EH (cell line): ENCODE measurements at regions not wholly inside any gene's neighbourhood (a gene's known extent, or its start where the extent isn't known, plus 50 kb on each side); places are given as distances from the start of the nearest gene placed in this dataset.
"Not testable (repeated sequence)": the region's sequence is repeated elsewhere in the genome, so short reads cannot be mapped to it uniquely, and the experiment has no call there.

ENCODE experiments used
- DNase-seq: peaks from one replicate; pipeline ENCODE4 v3.0.0-alpha.2; 2015; ENCODE audit warnings: low read depth

DNA sequence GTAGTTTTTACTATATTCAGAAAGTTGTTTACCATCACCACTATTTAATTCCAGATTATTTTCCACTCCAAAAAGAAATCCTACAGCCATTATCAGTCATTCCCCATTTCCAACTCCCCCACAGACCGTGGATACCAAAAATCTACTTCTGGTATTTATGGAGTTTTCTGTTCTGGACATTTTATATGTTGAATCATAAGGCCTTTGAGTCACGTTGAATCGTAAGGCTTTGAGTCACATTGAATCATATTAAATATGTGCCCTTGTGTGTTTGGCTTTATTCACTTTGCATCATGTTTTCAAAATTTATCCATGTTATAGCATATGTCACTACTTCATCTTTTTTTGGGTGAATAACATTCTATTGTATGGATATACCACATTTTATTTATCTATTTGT, 454.1 kb upstream of the NUDT12 start:
- peak; percentile 80 for DNase-seq

DNA sequence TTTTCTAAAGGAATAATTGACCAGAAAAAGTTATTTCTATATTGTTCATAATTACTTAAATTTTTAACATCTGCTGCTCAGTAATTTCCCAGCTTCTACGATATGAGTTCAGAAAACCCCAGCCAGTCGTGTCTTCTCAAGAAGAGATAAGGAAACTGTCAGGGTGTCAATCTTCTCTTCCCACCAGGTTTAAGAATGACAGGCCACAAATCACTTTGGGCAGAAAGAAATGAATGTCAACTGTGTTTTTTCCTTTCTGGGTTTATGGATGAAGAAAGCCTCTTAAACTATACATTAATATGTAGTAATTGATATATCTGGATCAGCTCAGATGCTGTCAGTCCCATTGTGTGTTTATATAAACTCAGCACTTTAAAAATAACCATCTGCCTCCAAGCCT, 453.2 kb upstream of the NUDT12 start:
- DNase-seq: no peak

DNA sequence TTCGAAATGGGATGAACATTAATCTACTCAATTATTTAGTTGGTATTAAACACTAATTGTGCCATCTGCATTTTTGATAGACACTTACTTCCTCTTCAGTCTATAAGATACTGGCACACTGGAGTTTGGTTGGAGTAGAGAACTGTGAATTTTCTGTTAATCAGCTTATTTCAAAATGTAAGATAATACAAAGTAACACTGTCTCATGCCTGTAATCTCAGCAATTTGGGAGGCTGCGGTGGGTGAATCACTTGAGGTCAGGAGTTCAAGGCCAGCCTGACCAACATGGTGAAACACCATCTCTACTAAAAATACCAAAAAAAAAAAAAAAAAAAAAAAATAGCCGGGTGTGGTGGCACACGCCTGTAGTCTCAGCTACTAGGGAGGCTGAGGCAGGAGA, 440.2 kb upstream of the NUDT12 start:
- not testable (repeated sequence) for DNase-seq

DNA sequence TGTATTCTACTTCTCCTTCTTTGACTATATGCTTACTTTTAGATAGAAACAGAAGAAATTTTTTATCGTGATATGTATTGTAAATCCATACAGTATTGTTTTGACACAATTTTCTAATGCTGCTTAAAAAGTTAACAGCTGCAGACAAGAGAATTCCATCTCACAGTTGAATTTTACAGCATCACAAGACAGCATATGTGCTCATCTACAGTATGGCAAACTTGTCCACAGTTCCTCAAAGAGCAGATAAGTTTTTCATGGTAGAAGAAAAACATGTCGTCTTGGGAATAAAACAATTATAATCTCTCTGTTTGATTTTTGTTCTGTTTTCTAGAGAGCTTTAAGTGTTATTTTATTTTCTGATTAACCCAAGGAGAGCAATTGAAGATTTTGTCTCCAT, 438.5 kb upstream of the NUDT12 start:
- DNase-seq: no peak

DNA sequence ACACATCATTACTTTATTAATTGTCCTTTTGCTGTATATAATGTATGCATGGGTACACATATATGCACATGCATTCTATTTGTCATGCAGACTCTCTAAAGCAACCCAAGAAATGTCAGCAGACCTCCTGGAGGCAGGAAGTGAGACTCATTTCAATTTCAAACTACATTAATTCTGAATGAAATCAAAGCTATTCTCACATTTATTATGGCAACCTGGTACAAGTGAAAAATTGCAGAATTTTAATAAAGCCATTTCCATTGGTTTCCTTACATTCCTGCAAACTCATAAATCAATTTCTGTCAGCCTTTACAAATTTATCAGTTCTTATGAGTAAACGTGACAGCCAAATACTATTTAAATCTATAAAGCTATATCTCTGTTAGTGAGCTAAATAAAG, 430.4 kb upstream of the NUDT12 start:
- DNase-seq: no peak

DNA sequence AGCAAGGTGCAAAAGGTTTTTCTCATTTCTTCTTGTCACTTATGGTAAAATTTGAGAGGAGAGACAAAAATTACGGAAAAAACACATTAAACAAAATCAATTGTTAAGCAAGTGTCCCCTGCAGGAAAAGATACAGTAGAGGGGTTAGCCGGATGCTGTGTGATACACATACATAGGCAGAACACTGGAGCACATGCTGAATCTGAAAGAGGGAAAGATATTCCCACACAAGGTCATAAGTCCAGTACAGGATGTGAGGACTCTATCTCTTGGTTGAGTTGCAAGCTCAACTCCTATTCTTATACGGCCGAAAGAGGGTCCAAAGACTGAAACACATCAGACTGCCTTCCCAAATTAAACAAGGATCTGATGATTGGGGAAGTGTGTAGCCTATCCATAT, 427.5 kb upstream of the NUDT12 start:
- DNase-seq: no peak

DNA sequence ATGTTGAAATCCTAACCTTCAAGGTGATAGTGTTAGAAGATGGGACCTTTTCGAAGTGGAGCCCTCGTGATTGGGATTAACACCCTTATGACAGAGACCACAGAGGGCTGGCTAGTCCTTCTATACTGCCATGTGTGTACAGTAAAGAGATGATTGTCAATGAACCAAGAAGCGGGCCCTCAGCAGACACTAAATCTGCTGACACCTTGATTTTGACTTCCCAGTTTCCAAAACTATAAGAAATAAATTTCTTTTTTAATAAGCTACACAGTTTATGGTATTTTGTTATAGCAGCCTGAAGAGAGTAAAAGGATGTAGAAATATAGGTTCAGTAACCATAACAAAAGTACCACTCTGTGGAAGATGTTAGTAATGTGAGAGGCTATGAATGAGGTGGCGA, 419.0 kb upstream of the NUDT12 start:
- no peak for DNase-seq

DNA sequence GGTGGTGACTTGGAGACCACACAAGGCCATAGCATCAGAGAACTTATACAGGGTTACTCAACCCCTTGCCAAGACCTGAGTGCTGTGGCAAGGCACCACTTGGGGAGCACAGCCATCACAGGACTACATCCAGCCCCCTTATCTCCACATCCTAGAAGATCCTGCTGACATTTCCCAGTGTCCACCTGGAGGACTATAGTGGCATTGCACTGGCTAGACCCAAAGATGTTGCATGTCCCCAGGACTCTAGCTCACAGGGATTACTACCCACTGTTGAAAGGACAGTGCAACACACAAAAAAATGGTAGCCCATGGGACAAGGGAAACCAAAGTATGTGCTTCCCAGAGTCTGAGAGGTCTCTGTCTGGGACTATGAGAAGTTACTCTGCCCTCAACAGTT, 411.1 kb upstream of the NUDT12 start:
- DNase-seq: no peak

DNA sequence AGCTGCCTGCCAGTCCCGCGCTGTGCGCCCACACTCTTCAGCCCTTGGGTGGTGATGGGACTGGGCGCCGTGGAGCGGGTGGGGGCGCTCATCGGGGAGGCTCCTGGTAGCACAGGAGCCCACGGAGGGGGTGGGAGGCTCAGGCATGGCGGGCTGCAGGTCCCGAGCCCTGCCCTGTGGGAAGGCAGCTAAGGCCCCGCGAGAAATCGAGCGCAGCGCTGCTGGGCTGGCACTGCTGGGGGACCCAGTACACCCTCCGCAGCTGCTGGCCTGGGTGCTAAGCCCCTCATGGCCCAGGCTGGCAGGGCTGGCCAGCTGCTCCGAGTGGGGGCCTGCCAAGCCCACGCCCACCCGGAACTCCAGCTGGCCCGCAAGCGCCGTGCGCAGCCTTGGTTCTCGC, 403.7 kb upstream of the NUDT12 start:
- not testable (repeated sequence) for DNase-seq

DNA sequence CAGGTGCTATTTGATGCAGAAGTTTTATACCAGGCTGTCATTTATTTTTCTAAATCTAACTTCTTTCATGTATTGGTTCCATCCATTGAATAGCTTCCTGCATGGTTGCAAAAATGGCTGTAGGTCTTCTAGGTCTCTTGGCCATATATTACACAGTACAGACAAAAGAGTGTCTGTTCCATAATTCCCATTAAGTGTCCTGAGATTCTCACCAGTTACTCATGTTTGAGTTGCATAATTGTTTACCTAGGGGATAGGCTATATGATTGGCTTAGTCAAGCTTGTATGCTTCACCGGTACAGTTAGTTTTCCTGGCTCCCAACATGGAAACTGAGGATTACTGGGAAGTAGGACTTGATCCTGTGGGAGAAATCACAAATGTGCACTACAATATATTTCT, 399.4 kb upstream of the NUDT12 start:
- DNase-seq: no peak

DNA sequence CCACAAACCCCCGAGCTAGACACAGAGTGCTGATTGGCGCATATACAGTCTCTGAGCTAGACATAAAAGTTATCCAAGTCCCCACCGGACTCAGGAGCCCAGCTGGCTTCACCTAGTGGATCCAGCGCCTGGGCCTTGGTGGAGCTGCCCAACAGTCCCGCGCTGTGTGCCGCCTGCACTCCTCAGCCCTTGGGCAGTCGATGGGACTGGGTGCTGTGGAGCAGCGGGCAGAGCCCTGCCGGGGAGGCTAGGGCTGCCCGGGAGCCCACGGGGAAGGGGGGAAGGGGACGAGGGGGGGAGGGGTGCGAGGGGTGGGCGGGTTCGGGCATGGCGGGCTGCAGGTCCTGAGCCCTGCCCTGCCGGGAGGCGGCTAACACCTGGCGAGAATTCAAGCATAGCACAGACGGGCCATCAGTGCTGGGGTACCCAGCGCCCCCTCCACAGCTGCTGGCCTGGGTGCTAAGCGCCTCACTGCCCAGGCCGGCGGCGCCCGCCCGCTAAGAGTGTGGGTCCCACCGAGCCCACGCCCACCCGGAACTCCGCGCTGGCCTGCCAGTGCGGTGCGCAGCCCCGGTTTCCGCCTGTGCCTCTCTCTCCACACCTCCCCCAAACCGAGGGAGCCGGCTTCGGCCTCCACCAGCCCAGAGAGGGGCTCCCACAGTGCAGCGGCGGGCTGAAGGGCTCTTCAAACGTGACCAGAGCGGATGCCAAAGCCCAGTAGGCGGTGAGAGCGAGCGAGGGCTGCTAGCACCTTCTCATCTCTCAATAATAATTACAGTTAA, 391.2 kb upstream of the NUDT12 start:
- no peak for DNase-seq

DNA sequence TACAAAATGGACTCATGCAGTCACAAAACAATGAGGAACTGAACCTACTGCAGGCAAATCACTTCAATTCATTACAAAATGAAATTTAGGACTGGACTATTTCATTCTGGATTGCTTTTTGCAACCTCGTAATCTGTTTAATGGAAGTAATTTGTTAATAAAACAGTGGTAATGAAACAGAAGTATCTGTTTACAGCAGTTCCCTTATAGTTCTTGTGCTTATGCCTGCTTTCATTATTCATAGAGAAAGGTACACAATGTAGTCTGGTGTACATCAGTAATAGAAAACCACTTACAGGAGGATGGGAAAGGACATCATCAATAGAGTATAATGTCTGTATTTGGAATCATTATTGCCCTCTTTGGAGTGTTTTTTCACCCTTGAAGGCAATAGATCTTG, 389.2 kb upstream of the NUDT12 start:
- DNase-seq: no peak

DNA sequence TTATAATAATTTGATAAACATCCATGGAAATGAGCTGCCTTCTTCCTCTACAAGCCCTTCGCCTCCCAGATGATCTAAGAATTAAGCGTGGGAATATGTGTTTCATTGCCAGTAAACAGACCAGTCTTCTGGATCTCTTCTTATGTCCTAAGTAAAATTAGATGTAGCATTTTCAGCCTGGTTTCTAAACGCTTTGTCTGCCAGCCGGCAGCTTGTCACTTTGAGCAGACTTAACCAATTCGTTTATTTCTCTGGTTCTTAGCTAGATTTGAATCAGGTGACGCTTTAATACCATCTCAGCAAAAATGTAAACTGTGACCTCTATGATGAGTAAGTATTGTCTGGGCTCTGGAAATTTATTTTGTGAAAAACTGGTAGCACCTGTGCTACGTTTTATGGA, 380.6 kb upstream of the NUDT12 start:
- DNase-seq: no peak

DNA sequence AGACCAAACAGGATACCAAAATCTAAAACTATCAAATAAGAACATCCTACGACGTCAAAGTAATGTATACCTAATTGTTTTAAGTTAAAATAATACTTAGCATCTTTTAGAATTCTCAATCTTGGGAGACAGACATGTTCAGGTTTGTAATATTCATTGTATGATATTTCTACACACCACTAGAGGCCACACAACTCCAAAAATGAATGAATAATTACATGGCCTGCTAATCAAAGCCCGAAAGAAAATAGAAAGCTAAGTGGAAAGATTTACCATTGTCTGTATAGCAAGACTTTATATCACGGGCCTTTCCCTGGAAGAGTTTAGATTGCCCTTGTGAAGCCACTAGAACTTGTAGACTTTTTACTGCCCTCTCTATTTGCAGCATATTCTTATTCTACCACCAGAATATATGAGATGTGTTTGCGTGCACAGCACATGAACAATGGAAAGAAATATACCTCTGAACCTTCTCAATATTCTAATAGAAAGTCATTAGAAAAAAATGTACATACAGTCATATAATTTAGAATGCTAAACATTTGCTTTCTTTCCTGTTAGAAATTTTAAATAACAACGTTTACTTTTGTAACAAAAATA, 380.1 kb upstream of the NUDT12 start:
- DNase-seq: peak; percentile 6

DNA sequence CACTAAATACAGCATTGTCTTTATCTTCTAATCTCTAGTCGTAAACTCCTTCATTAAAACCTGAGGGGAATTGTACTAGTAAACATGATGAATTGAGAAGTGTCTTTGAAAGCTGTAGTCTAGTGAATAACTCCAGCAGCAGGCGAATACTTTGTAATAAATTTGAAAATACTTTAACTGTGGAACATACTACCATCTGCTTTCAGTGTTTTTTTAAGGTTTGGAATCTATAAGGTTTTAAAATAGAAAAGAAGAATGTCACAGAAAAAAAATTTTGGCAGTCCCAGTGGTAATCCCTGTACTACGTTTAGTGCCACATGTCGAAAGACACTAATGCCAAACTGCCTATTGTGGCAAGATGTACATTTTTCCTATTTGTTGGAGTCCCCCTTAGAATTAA, 379.0 kb upstream of the NUDT12 start:
- DNase-seq: no peak

DNA sequence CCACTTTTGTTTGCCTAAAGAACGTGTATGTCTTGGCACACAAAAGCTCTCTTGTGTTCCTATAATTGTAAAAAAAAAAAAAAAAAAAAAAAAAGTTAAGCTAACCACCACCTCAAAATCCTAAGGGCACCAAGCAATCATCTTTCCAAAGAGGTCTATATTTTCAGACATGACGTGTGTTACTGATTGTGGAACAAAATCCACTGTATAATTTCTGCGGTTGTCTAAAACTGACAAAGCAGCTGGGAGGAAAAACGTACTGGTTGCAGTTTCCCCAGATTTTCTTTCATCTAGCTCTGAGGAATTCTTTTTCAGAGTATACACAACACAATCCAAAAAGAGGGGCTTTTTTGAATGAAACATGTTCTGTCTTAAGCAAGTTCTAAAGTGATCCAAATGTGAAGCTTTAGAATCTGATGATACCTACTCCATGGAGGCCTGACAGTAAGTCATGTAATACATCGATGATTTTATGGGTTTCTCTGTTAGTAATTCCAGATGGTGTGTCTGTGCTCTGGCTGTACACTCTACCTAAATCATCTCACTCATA, 375.6 kb upstream of the NUDT12 start:
- peak; percentile 8 for DNase-seq

DNA sequence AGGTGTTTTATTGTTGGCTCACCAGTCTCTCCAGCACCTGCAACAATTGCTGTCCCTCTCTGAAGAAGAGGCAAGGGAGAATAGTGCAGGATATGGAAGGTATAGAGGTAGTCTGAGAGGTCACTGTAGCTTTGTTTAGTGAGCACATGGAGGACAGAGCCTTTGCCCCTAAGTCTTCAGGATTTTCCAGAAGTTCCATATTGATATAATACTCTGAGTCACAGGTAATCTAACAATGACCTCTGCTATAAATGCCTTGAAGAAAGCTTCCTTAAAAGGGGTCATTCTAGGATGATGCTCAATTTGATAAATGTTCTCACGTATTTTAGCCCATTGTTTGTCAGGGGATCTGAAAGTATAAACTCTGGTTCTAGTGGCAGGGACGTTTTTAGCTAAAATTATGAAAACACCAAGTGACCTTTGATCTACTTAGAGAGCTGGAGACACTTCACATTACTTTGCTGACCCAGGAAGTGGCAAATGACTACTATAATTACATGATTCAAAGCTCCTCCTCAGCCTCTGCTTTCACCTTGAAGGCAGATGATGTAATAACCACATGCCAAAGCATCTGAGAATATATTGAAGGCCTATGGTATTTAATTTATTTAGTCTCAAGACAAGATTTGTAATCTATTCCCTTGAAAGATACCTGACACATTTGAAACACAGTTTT, 366.9 kb upstream of the NUDT12 start:
- DNase-seq: peak; percentile 68

DNA sequence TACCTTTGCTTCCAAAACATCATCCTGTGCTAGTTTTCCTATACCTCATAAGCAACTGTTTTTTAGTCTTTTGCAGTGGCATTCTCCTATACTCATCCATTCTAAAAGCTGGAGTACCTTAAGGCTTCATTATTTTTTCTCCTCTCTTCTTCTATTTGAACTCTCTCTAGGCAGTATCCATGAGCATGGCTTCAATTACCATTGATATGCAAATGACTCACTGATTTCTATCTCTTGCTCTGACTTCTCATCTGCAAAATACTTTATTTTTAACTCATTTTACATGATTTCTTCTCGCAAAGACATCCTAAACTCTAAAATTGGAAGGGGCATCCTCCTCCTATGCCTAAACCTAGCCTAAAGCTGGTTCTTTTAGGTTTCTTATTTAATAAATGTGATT, 365.1 kb upstream of the NUDT12 start:
- peak; percentile 66 for DNase-seq

DNA sequence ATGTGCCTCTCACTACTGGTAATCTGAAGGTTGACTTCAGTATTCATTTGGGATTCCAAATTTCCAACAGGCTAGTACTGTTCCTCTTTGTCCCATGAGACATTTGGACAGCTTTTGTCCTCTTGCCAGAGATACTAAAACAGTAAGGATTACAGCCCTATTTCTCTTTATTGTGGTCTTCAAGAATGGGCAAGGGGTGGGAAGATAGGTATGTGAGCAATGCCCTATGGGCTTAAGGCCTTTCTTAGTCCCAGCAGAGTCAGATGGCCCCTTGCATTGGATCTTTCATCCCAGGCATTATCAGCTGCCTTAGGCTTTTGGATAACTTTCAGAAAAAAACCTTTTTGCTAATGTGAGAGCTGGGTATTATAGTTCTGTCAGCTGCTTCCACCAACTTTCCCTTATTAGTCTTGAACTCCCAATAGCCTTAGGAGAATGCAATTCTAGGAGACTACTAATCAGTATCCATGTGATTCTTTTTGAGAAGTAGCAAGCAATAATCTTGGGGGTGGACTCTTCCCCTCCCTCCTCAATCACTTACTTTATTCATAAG, 361.1 kb upstream of the NUDT12 start:
- no peak for DNase-seq

DNA sequence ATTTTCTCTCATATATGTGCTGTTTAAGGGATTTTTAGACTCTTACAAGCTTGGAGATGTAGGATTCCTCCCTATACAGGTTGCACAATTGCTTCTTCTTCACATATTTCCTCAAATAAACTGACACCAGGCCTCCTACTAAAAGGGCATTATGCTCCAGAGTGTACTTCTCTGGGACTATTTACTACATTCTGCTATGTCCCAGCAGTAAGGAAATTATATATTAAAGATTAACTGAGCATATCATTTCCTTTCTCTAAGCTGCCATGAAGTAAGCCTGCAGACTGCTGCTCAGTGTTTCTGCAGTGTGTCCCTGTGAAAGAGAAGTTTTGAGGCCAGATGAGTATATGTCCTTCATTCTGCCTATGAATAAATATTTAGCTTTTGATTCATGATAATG, 356.9 kb upstream of the NUDT12 start:
- peak; percentile 39 for DNase-seq

DNA sequence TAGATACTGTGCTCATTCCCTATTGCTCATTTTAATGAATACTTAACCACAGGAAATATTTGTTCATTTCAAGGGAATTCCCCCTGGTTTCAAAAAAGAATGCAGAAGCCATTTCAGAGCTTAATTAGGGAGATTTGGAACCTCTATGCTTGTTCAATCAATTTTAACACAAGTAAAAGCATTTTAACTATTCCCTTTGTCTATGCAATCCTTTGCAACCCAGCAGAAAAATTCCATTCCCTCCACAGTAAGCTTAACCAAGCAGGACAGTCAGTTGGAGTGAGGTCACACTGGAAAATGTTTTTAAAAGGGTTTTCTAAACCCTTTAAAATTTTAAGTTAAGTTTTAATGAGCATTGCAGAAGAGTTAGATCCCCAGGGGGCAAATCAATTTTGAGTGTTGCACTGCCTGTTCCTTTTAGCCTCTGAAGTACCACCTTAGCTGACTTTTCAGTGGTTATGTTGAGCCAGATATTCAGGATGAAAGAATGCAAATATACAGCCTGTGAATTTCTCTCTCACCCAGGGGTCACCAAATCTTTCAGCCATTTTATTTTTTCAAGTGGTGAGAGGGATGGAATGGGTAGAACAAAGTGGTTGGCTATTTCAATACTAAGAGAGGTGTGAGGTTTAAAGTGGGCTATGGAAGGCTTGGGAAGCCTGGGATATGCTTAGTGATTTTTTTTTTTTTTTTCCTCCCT, 356.2 kb upstream of the NUDT12 start:
- peak; percentile 97 for DNase-seq

DNA sequence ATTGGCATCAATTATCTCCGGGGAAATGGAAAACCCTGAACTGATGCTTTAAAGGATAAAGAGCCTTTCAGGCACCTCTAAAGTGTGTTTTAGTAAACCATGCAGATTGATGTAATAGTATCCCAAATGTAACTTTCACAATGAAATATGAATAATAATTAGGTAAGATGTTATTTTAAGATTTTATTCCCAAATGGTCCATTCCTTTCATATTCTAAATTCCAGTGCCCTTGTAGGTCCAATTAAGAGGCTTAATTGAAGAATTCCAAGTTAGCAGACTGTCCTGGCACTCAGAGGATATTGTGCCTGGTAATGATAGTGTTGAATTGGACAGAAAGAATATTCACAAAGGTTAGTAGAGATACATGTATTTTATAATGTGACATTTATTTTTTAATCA, 352.5 kb upstream of the NUDT12 start:
- DNase-seq: peak; percentile 50
